ENCODE measurements at regions not wholly inside any gene's neighbourhood (a gene's known extent, or its start where the extent isn't known, plus 50 kb on each side); places are given as distances from the start of the nearest gene placed in this dataset.

GRCh38 chr12:32051511-32052211 is 55.0 kb upstream of the BICD1 start:
- TF ChIP-seq EZH2 (IDR thresholded peaks at IDR 0.05; ENCODE audit: low read depth, unreplicated experiment) (no peak), EZH2phosphoT487 (IDR thresholded peaks at IDR 0.05; ENCODE audit: unreplicated experiment) (no peak)
